CD4-positive, alpha-beta T cell treated with Interleukin-15 for 4 hours (primary cell): ENCODE measurements at regions not wholly inside any gene's neighbourhood (a gene's known extent, or its start where the extent isn't known, plus 50 kb on each side); places are given as distances from the start of the nearest gene placed in this dataset.

Experiments
- DNase-seq: peaks from one replicate; pipeline ENCODE4 v3.0.0-alpha.2; 2020; ENCODE audit warnings: low spot score

DNA sequence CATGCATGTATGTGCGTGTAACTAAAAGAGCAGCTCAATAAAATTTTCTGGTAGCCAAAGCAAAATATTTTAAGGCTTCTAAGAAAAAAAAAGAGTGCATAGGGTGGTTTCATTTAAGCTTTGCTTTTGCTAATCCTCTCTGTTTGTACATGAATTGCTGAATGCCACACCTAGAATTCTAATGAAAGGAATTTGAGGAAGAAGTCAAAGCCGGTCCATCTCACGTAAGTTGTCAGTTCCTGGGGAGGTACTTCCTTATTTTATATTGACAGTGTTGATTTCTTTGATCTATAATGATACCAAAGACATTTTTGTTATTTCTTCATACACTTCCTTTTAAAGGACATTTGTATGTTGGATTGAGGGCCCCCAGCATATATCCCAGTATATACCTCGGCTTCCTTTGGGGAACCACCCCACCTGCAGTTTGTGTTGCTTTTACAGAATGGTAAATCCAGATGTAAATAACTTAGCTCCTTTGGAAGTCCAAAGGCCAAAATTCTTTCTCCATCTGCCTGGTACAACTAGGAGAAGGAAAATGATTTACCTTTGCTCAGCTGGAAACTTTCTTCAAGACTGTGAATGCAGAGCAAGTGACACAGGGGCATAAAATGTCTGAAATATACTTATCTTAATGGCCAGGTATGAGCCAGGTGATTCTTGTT is 420.9 kb upstream of the ATP2B1 start:
- DNase-seq, result no peak

DNA sequence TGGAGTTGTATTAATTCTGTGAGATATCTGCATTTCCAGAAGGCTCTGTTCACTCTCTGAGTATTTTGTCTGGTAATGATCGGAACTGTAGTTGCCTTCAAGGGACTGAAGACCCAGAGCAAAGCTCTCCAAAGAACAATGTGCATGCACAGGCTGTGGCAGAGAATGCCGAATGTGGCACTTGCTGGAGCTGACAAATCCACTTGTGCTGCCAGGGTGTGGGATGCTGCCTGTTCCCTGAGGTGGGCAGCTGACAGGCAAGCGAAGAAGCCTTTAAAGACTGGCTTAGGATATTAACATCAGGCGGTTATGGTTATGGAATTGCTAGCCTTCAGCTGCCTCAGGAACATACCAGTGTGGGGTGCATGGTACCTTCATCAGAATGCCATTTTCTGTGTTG is 419.9 kb upstream of the ATP2B1 start:
- no peak for DNase-seq

DNA sequence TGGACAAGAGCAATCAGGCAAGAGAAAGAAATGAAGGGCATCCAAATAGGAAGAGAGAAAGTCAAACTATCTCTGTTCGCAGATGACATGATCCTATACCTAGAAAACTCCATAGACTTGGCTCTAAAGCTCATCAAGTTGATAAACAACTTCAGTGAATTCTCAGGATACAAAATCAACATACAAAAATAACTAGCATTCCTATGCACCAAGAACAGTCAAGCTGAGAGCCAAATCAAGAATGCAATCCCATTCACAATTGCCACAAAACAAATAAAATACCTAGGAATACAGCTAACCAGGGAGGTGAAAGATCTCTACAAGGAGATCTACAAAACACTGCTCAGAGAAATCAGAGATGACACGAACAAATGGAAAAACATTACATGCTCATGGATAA is 417.5 kb upstream of the ATP2B1 start:
- DNase-seq, result no peak

DNA sequence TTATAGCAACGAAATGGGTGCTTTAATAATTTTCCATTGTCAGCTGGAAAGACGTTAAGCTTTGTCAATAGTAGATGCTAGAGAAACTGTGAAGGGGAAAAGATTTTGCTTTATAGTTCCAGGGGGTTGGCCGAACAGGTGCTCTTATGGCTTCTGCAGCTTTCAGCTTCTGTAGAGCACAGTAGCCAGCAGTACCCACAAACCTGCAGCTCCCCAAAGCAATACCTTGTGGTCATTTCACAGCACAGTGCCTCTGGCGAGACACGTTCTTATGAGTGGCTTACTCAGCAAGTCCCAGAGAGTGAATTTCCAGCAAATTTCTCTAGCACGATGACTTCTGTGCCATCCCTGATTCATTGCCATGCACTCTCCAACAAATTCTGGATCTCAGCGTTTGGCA is 416.3 kb upstream of the ATP2B1 start:
- no peak for DNase-seq

DNA sequence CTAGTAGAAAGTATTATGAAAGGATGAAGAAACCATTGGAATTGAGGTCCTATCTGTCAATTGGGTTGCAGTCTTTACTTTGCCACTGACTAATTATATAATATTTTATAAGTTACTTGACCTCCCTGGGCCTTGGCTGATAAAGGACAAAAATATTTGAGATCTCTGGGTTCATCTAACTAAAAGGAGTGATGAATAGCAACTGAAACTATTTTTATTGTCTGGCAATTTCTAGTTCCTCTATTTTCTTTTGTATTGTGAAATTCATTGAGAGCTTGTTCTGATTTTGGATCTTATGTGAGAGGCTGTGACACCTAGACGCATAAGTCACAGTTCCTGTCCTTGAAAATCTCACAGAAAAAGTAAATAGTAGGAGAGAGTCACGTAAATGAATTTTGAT is 415.7 kb upstream of the ATP2B1 start:
- DNase-seq, result no peak

DNA sequence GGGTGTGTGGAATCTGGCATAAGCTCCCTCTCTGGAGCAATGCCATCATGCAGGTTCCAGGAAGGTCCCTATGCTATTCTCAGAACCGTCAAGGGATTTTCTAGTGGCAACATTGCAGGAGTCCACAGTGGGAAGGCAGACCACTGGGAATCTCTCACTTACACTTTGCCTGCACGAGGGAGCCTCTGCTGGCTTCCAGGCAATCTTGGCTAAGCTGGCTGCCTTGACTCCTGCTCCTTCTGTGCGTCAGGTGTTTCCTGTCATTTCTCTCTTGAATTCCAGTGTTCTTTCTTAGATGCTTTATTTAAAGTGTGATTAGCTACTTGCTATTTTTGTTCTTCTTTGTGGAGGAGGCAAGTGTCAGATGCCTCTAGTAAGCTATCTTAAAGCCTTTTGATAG is 414.0 kb upstream of the ATP2B1 start:
- no peak for DNase-seq

DNA sequence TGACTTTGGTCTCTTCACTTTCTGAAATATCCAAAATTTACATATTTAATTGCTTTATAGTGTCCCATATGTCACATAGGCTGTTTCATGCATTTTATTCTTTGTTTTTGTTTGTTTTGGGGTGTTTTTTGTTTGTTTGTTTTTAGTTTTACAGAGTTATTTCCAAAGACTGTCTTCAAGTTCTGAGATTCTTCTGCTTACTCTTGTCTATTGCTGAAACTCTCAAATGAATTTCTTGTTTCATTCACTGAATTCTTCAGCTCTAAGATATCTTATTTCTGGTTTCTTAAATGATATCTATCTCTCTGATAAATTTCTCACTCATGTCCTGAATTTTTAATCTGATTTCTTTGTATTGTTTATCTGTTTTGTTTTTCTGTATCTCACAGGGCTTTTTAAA is 412.0 kb upstream of the ATP2B1 start:
- no peak for DNase-seq

DNA sequence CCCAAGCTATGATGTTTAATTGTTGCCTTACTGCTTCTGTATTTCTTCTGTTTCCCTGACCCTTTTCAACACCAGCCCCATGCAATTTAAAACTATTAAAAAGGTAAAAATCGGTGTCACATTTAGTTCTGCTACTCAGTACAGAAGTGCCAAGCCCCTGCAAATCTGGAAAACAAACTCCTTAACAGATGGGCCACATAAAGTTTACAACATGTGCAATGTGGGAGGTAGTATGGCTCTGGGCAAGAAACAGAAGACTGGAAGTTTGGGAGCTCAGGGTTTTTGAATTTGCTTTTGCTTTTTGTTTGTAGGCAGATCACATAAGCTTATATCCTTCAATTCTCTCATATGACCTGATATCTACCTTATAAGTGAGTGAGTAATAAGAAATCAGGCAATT is 404.0 kb upstream of the ATP2B1 start:
- DNase-seq, result no peak

DNA sequence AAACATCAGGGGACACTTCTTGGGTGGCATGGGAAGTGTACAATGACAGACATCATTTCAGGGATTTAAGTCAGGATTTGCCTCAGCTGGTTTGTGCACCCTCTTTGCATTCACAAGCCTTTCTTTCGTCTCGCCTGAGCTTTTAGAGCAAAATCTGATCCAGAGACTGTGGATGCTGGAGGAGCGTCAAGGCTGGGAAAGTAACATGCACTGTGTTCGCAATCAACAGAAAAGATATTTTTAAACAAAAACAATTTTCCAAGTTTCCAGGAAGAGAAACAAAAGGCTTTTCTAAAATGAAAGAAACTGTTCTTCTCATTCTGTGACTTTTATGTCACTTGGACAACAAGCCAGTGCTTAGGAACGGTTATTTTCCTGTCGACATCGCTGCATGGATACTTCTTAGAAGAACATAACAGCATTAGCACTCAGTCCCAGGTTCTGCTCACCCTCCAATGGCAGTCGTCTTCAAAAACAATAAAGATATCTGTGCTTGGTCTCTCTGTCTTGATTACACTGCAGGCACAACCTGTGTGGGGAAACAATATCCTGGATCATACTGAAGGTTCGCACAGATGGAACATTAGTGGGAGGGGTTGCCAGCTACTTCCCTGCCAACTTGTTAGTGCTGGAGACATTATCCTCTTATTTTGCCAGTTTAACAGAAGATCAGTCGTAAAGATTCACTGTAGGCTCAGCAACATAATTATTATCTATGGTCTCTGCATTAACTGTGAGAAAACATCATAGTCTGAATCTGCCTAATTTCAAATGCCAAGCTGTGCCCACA is 403.3 kb upstream of the ATP2B1 start:
- no peak for DNase-seq

DNA sequence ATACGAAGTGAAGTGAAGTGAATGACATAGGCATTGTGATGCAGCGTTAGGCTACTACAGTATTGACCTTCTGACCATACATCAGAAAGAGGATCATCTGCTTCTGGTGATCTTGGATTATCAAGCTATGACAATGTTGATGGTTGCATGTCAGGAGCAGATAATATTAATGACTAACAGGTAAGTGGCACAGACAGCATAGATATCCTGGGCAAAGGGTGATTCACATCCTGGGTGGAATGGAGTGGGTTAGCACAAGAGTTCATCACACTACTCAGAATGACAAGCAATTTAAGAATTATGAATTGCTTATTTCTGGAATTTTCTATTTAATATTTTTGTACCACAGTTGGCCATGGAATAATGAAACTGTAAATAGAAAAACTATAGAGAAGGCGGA is 397.9 kb upstream of the ATP2B1 start:
- DNase-seq, result no peak

DNA sequence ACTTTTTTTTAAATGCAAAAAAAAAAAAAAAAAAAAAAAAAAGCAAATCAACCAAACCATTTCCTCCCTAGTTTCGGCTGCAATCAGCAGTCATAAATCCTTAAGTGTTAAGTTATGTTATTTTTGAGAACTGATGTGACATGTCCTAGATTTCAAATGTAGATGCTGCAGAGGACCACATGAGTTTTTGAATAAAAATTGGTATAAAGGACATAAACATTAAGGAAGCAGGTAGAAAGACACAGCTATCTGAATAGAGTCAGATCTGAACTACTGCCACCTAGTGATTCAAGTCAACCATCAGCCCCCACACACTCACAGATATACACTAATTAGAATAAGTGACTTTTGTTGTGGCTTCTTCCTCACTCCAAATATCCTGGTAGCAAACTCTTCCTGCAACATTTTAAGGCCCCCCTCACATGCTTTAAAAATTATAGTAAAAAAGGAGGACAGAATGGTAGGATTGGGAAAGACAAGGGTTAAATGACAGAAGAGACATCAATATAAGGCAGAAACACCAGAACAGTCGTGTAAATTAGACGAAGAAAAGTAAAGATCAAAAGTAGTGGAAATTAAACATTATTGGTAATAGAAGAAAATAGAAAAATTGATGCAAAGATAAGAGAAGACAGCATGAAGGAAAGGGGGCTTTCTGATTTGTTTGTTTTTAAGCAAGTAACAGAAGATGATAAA is 394.5 kb upstream of the ATP2B1 start:
- peak; percentile 53 for DNase-seq

DNA sequence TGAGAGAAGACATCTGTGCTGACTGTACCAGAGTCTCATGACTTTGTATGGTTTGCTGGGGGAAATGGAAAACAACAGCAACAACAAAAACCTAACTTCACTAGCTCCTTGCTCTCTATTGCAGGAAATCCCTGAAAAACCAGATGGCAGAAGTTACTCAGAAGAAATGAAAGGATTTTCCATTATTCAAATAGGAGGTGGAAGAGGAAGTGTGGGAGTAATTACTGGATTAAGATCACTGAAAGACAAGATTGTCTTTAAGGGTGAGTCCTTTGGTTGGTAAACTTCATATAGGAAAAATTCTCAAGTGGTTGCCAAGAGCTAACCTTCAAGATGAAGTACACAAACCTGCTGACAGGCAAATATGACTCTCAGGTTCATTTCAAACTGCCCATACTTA is 391.9 kb upstream of the ATP2B1 start:
- no peak for DNase-seq

DNA sequence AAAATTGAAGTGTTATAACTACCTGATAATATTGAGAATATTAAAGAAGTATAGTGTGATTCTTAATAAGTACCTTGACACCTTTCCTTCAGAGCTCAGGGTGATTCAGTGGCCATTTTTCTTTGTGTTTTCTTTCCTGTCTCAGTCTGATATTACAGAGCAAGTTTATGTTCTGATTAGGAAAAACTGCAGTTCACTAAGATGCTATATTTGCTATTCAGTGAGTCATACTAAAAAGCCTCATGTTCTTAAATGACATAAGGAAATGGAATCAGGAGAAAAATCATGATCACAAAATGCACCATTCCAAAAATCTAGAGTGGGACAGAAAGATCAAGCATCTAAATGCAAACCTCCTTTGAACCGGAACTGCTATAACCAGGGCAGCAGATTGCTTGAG is 390.6 kb upstream of the ATP2B1 start:
- DNase-seq, result no peak

DNA sequence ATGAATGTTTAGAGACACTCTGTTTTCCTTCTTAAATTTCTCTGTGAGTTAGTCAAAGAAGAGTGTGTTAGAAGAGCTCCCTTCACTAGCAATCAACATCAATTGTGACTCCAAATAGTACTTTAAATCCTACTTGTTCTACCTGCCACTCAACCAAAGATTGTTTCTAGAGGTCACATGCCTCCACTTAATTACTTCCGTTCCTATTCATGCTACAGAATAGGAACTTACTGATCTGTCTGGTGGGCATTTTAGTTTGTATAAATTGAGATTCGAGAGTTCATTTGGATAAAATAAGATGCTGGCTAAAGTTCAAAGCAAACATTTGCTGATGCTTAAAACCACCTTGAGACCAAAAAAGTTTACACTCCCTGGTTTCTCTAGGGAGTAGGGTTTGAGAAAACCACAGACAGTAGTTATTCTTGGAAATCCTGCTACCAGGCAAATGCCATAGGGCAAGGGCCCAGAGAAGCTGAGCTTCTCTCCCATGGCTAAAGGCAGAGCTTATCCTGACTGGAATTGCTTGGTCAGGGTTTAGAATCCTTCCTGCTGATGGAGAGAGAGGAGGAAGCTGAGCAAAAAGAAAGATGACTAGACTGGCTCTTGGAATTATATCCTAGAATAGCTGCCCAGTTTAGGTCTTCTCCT is 389.6 kb upstream of the ATP2B1 start:
- no peak for DNase-seq

DNA sequence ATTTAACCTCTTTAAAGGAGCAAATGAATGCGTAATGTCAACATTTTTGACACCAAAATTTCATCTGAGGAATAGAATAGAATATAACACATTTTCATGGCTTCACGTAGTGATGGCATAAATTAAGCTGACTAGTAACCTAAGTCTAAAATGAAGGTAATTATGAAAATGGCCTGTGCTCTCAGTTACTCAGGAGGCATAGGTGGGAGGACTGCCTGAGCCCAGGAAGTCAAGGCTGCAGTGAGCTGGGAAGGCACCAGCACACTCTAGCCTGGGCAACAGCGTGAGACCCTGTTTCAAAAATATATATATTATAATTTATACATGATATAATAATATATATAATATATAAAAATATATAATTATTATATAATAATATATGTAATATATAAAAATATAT is 383.2 kb upstream of the ATP2B1 start:
- no peak for DNase-seq

DNA sequence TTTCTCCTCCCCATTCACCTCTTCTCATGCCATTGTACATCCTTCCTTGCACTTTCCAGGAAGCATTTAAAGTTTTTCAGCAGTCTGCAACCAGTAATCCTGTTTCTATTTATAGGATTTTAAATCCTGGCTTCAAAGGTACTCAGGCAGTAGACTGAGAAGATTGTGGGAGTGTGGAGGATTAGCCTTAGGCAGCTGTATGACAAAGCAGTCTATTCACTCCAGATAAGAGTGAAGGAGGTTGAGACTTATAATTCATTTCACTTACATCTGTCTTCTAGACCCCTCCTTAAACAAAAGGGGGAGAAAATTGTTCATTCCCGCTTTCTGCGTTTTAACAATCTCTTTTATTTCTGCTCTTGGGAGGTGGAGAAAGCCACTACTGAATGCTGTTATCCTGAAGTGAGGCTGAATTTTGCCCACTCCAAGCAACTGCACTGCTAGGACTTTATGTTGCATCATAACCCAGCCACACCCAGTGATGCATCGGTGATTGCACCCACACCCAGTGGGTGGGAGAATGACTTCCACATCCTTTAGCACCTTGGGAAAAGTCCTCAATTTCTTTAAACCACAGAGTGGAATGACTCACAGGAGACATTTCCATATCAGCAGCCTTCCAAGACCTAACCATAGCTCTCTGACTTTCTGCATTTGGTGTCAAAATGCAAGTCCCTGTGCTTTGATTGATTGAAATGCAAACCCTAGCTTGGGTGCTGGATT is 382.5 kb upstream of the ATP2B1 start:
- no peak for DNase-seq

DNA sequence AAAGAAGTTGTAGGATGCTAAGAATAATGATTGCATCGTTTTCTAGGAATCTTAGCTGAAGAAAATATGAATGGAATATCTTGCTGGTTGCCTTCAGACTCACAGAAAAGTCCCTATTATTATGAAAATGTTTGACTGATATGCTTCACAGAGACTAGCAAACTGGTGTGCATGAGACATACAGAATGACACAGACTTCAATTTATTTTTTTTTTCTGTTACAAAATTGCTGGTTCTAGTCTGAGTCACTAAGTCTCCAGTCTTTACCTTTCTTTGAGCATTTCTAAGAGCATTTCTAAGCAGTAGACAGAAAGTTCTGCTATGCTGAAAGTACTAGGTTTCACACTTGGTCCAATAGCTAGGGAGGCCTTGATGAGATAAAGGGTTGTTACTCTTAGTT is 377.6 kb upstream of the ATP2B1 start:
- DNase-seq, result no peak

DNA sequence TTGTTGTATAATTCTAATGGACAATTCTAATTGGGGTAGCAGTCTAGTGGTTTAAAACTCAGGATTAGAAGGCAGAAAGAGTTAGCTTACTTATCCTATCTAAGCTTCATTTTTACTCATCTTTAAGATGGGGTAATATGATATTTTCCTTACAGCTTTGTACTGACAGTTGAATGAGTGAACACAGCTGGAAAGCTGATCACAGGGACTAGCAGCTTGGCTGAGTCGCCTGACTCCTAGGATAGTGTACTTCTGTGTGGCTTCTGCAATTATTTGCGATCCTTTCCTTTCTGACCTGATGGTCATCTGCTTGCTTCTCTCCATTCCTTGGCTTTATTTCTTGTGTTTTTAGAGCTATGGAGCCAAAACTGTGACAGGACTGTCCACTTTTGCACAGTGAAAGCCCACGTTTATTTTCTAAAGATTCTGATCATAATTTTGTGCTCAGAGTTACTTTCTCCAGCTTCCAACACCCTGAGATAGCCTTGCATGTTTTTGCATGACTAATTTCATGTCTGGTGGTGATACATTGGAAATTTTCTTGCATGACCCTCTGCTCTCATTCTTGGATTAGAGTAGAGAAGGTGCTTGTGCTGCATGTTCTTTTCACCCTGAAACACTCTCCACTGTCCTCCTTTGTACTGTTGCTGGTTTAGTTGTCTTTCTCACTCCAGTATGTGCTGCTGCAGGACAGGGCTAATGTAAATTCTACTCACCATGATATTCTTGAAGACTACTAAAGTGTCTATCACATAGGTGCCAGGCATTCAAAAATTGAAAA is 377.0 kb upstream of the ATP2B1 start:
- no peak for DNase-seq

DNA sequence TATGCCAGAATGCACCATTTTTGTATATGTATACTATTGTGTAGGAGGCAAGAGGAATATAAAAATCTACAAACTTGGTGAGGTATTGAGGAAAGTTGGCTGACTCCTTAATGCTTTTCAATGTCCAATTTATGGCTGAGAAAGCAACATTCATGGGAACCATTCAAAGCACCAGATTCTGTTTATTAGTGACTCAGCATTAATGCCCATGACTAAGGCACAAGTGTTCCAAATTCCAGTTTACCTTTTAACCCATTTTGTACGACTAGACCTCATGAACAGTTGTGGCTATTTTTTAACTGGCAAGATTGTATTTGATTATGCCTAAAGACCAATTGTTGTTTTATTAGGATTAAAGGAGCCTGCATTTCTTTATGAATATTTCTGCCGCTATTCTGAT is 375.4 kb upstream of the ATP2B1 start:
- no peak for DNase-seq

DNA sequence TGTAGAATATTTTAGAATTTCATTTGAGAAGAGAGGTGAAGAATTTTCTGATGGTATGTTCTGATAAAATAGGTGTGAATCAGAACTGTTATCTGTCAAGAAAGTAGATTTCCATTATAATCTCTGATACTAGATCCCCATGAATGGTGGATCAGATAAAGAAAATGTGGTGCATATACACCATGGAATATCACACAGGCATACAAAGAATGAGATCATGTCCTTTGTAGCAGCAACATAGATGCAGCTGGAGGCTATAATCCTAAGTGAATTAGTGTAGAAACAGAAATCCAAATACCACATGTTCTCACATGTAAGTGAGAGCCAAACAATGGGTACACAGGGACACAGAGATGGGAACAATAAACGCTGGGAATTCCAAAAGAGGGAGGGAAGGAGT is 372.0 kb upstream of the ATP2B1 start:
- DNase-seq, result no peak

DNA sequence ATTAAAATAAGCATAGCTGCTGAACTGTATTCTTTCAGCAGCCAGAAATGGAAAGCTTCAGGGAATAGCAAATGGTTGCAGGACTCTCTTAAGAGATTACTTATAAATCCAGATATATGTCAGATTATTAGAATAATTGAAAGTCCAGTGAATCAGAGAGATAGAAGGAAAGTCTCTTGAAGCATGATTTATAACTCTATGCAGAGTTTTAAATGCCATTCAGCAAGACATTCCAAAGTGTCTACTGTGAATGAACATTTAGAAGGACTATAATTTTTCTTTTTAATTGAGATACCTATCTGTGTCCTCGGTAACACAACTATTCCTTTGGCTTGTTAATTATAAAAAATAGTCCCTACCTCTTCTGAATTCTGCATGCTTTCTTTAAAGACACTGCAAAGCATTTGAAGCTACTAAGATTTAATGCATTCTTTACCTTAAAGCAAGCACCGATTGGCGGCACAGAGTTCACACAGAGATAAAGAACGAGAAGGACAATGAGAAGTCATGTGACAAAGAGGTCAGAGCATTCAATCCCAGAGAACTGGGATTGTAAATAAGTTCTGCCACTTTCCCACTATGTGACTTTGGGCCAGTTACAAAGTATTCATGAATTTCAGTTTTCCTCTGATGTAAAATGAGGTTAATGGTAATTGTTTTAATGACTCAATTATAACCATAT is 371.0 kb upstream of the ATP2B1 start:
- DNase-seq, result no peak
